H1 (cell line): ENCODE measurements at regions not wholly inside any gene's neighbourhood (a gene's known extent, or its start where the extent isn't known, plus 50 kb on each side); places are given as distances from the start of the nearest gene placed in this dataset.

Source experiments
- CTCF ChIA-PET: fragments of 300-600 bp; sonication (Branson Sonifier 250); formaldehyde crosslinking; loops from one replicate; lab custom pipeline; 2021; ENCODE audit not compliant: partially characterized antibody; lab: Charles Lee
- POLR2A ChIA-PET: fragments of 300-600 bp; sonication (Branson Sonifier 250); formaldehyde crosslinking; loops from one replicate; lab custom pipeline; 2021; ENCODE audit warnings: inconsistent platforms; ENCODE audit not compliant: partially characterized antibody; lab: Charles Lee
- DNase-seq, 2 experiments: peaks; one replicate each; pipeline versions ENCODE4 v3.0.0 to v3.0.0-alpha.2; 2010 to 2022; ENCODE audit warnings: low spot score in 2 of 2, low read depth in 1 of 2, mixed read lengths in 1 of 2
- FAIRE-seq: peaks from 2 replicates; lab custom pipeline; 2011; peaks lifted over from hg19 to GRCh38; lab: Jason Lieb, UNC
- H2AFZ ChIP-seq: 2 replicates; pipeline ENCODE4 v1.8.1; 2012; ENCODE audit warnings: low read length, inconsistent platforms
- H2AK5ac ChIP-seq: 2 replicates; pipeline ENCODE4 v1.6.1; 2013; ENCODE audit warnings: low read depth, low read length
- H2BK120ac ChIP-seq: replicated peaks from 2 replicates; pipeline ENCODE3; 2013; ENCODE audit warnings: low read depth, low read length, inconsistent platforms
- H2BK12ac ChIP-seq: 2 replicates; pipeline ENCODE4 v1.6.1; 2013; ENCODE audit warnings: low read depth, low read length
- H2BK15ac ChIP-seq: 2 replicates; pipeline ENCODE4 v1.6.1; 2013; ENCODE audit warnings: low read length
- H2BK20ac ChIP-seq: 2 replicates; pipeline ENCODE4 v1.6.1; 2013; ENCODE audit warnings: low read length
- H2BK5ac ChIP-seq: 2 replicates; pipeline ENCODE4 v1.6.1; 2013; ENCODE audit warnings: low read depth, low read length
- H3K14ac ChIP-seq: 2 replicates; pipeline ENCODE4 v1.6.1; 2013; ENCODE audit warnings: inconsistent platforms; ENCODE audit not compliant: insufficient read length
- H3K18ac ChIP-seq: 2 replicates; pipeline ENCODE4 v1.6.1; 2013; ENCODE audit warnings: low read length; ENCODE audit errors: extremely low read depth
- H3K23ac ChIP-seq: 2 replicates; pipeline ENCODE4 v1.6.1; 2013; ENCODE audit warnings: inconsistent platforms; ENCODE audit not compliant: insufficient read length
- H3K23me2 ChIP-seq: 2 replicates; pipeline ENCODE4 v1.6.1; 2013; ENCODE audit warnings: low read depth, low read length
- H3K27ac ChIP-seq: 2 replicates; pipeline ENCODE4 v1.6.1; 2011; ENCODE audit warnings: low read depth, low read length, inconsistent platforms
- H3K27me3 ChIP-seq, 4 experiments: replicated peaks in 1 of 4; 1 replicate in 1 of 4; 2 replicates in 3 of 4; pipeline versions ENCODE4 v1.6.1 to v1.8.1; 2011 to 2013; ENCODE audit warnings: low read length in 3 of 4, mild to moderate bottlenecking in 3 of 4, inconsistent platforms in 2 of 4, mixed read lengths in 2 of 4, moderate library complexity in 1 of 4; ENCODE audit not compliant: control insufficient read depth in 3 of 4, insufficient read depth in 3 of 4; ENCODE audit errors: extremely low read depth in 1 of 4
- H3K36me3 ChIP-seq, 4 experiments: 2 replicates each; pipeline versions ENCODE4 v1.6.1 to v1.8.1; 2011 to 2013; ENCODE audit warnings: mild to moderate bottlenecking in 4 of 4, low read length in 3 of 4, moderate library complexity in 2 of 4, control low read depth in 1 of 4, inconsistent platforms in 1 of 4; ENCODE audit not compliant: insufficient read depth in 4 of 4, control insufficient read depth in 2 of 4
- H3K4ac ChIP-seq: replicated peaks from 2 replicates; pipeline ENCODE3; 2013; ENCODE audit warnings: low read length, low read depth, mixed read lengths, inconsistent platforms; ENCODE audit not compliant: insufficient read length
- H3K4me1 ChIP-seq, 4 experiments: replicated peaks in 1 of 4; 1 replicate in 1 of 4; 2 replicates in 3 of 4; pipeline versions ENCODE4 v1.6.1 to v1.8.1; 2011 to 2013; ENCODE audit warnings: low read length in 3 of 4, inconsistent platforms in 2 of 4, mixed read lengths in 1 of 4; ENCODE audit not compliant: insufficient read depth in 4 of 4, control insufficient read depth in 3 of 4
- H3K4me2 ChIP-seq, 2 experiments: 2 replicates each; pipeline versions ENCODE4 v1.6.1 to v1.8.1; 2011 to 2013; ENCODE audit warnings: low read depth in 2 of 2, low read length in 2 of 2, control low read depth in 1 of 2, inconsistent platforms in 1 of 2, mild to moderate bottlenecking in 1 of 2; ENCODE audit not compliant: insufficient read depth in 1 of 2
- H3K4me3 ChIP-seq, 4 experiments: fragments of 200-600, 300-600 bp in 1 of 4; sonication (generic), shearing (Covaris generic), sonication (Bioruptor Twin) in 1 of 4; 2 replicates each; pipeline versions ENCODE4 v1.5.1 to v1.8.1; 2011 to 2016; ENCODE audit warnings: low read length in 4 of 4, low read depth in 3 of 4, control low read depth in 2 of 4, inconsistent platforms in 2 of 4, mild to moderate bottlenecking in 2 of 4, mixed read lengths in 1 of 4, moderate library complexity in 1 of 4; ENCODE audit not compliant: insufficient read depth in 2 of 4; ENCODE audit errors: extremely low read depth in 1 of 4
- H3K56ac ChIP-seq: replicated peaks from 2 replicates; pipeline ENCODE3; 2013; ENCODE audit warnings: low read depth, mild to moderate bottlenecking, mixed read lengths, low read length, inconsistent platforms; ENCODE audit not compliant: insufficient read length
- H3K79me1 ChIP-seq: 2 replicates; pipeline ENCODE4 v1.6.1; 2013; ENCODE audit warnings: low read depth, low read length, control low read depth
- H3K79me2 ChIP-seq, 2 experiments: 2 replicates each; pipeline versions ENCODE4 v1.6.1 to v1.8.1; 2012 to 2013; ENCODE audit warnings: low read length in 2 of 2, mild to moderate bottlenecking in 2 of 2, inconsistent platforms in 1 of 2; ENCODE audit not compliant: insufficient read depth in 2 of 2, control insufficient read depth in 1 of 2
- H3K9ac ChIP-seq, 4 experiments: replicated peaks in 1 of 4; 1 replicate in 1 of 4; 2 replicates in 3 of 4; pipeline versions ENCODE4 v1.6.1 to v1.8.1; 2011 to 2013; ENCODE audit warnings: low read depth in 3 of 4, low read length in 3 of 4, control low read depth in 2 of 4, mild to moderate bottlenecking in 2 of 4, moderate library complexity in 2 of 4, inconsistent platforms in 1 of 4; ENCODE audit errors: extremely low read depth in 1 of 4
- H3K9me3 ChIP-seq, 2 experiments: 2 replicates each; pipeline versions ENCODE4 v1.6.1 to v1.8.1; 2012 to 2013; ENCODE audit warnings: mild to moderate bottlenecking in 2 of 2, moderate library complexity in 2 of 2, control low read depth in 1 of 2, inconsistent platforms in 1 of 2, low read depth in 1 of 2, low read length in 1 of 2, mixed read lengths in 1 of 2; ENCODE audit not compliant: insufficient read depth in 2 of 2
- H4K20me1 ChIP-seq, 2 experiments: replicated peaks in 1 of 2; 2 replicates each; pipeline versions ENCODE3 to v1.8.1; 2011 to 2013; ENCODE audit warnings: inconsistent platforms in 2 of 2, low read length in 2 of 2, mild to moderate bottlenecking in 1 of 2; ENCODE audit not compliant: insufficient read depth in 2 of 2, control insufficient read depth in 1 of 2
- H4K5ac ChIP-seq: 2 replicates; pipeline ENCODE4 v1.6.1; 2013; ENCODE audit warnings: low read length, low read depth, mixed read lengths, inconsistent platforms; ENCODE audit not compliant: insufficient read length
- H4K8ac ChIP-seq: 2 replicates; pipeline ENCODE4 v1.8.0; 2013; ENCODE audit warnings: mild to moderate bottlenecking, moderate library complexity, low read length, inconsistent platforms; ENCODE audit not compliant: insufficient read depth; ENCODE audit errors: extremely low read depth
- H4K91ac ChIP-seq: replicated peaks from 2 replicates; pipeline ENCODE3; 2013; ENCODE audit warnings: low read length, mixed read lengths, inconsistent platforms; ENCODE audit not compliant: insufficient read length
- EP300 ChIP-seq, 2 experiments: IDR thresholded peaks; 1 replicate in 1 of 2; 2 replicates in 1 of 2; pipeline ENCODE4 v1.6.1; 2011 to 2012; ENCODE audit warnings: low read depth in 2 of 2, low read length in 2 of 2, mild to moderate bottlenecking in 2 of 2, borderline replicate concordance in 1 of 2, inconsistent platforms in 1 of 2, moderate library complexity in 1 of 2
- SP4 ChIP-seq: IDR thresholded peaks from 2 replicates; pipeline ENCODE4 v1.6.1; 2012; ENCODE audit warnings: low read length, inconsistent platforms
- WGBS, 2 experiments: shearing (Covaris generic) in 1 of 2; methylation state at CpG; one replicate each; pipeline versions ENCODE4 v1.1.6 to v1.1.7; 2013 to 2015; ENCODE audit warnings: low lambda C conversion rate in 2 of 2, mixed read lengths in 2 of 2, inconsistent platforms in 1 of 2, low coverage in 1 of 2, missing lambda C conversion rate in 1 of 2; ENCODE audit not compliant: insufficient replicate concordance in 2 of 2, insufficient coverage in 1 of 2, insufficient read length in 1 of 2; ENCODE audit errors: extremely low coverage in 1 of 2, missing lambda C conversion rate in 1 of 2; 5-methylcytosine and 5-hydroxymethylcytosine counted together

DNA sequence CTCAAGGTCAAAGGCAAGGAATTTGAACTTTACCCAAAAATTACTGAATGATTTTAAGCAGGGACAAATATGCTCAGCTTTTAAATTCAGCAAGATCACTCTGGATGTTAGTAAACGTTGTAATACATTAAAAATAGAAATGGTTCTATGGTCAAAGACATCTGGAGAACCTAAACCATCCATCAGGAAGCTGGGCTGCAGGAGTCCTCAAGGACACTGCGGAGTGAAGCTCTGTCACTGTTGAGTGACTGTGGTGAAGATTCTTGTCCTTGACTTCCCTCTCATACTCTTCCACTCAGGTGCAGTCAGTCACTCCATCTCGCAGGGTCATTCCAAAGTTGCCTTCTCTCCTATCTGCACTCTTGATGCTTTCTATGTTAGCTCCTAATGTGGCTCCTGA is 450.7 kb downstream of the FOXO1 start:
- H4K8ac ChIP-seq, result no peak overlapping the region
- TF ChIP-seq SP4 (no peak), EP300 (IDR thresholded peaks at IDR 0.05; ENCODE audit: borderline replicate concordance in 1 of 2, low read depth in 2 of 2, low read length in 2 of 2) (no peak)
- TF ChIP-seq, all 59 proteins: peak for 0

More for the DNA sequence above, 450.7 kb downstream of the FOXO1 start:
- no peak for DNase-seq
- no peak overlapping the region for H3K14ac ChIP-seq
- no peaks in the 10 kb centered on the region for H3K9me3 ChIP-seq
- no peaks in the 10 kb centered on the region for H3K79me1 ChIP-seq
- no peak overlapping the region for H2BK5ac ChIP-seq
- no peak overlapping the region for H3K27ac ChIP-seq
- POLR2A ChIA-PET, result no interaction called here
- no peak for FAIRE-seq
- H2AK5ac ChIP-seq, result no peak overlapping the region
- no peak overlapping the region for H2AFZ ChIP-seq
- H3K23ac ChIP-seq, result no peak overlapping the region
- WGBS, 2 experiments, result 88% methylated on average over 2 of the region's 3 CpGs; no CpG with 5 or more reads in 1 of the 2 experiments
- no peaks in the 10 kb centered on the region for H3K4me1 ChIP-seq
- no peaks in the 10 kb centered on the region for H3K36me3 ChIP-seq
- H4K91ac ChIP-seq, result no peak overlapping the region
- H4K5ac ChIP-seq, result no peak overlapping the region
- no peak overlapping the region for H3K4me2 ChIP-seq
- CTCF ChIA-PET, result no interaction called here
- H2BK120ac ChIP-seq, result no peak overlapping the region
- H3K27me3 ChIP-seq, result no peaks in the 10 kb centered on the region
- H3K4ac ChIP-seq, result no peak overlapping the region
- H4K20me1 ChIP-seq, result no peaks in the 10 kb centered on the region
- H2BK15ac ChIP-seq, result no peak overlapping the region
- no peak overlapping the region for H3K4me3 ChIP-seq
- no peak overlapping the region for H3K9ac ChIP-seq
- H3K23me2 ChIP-seq, result peaks cover 4% of the 10 kb centered on the region; the same call in 1 of the 2 replicates
- H3K79me2 ChIP-seq, result no peaks in the 10 kb centered on the region
- no peak overlapping the region for H3K56ac ChIP-seq
- H2BK12ac ChIP-seq, result no peak overlapping the region
- no peak overlapping the region for H3K18ac ChIP-seq
- H2BK20ac ChIP-seq, result no peak overlapping the region
